ENCODE measurements at regions not wholly inside any gene's neighbourhood (a gene's known extent, or its start where the extent isn't known, plus 50 kb on each side); places are given as distances from the start of the nearest gene placed in this dataset.

GRCh38 chr2:184530239-184530638, 68.1 kb upstream of the ZNF804A start:
- DNase-seq (ENCODE audit: low read depth, low spot score) = no peak

- DNase-seq (ENCODE audit: low read depth, low spot score) = no peak
These were observed 67.4 kb upstream of the ZNF804A start for GRCh38 chr2:184530959-184531358.

- DNase-seq (ENCODE audit: low read depth, low spot score) = no peak
These were observed 65.8 kb upstream of the ZNF804A start for GRCh38 chr2:184532551-184532950.

GRCh38 chr2:184534986-184535385, 63.3 kb upstream of the ZNF804A start:
- no peak for DNase-seq (ENCODE audit: low read depth, low spot score)

GRCh38 chr2:184540246-184540789, 58.0 kb upstream of the ZNF804A start:
- no peak for DNase-seq (ENCODE audit: low read depth, low spot score)

- DNase-seq (ENCODE audit: low read depth, low spot score) = no peak
These were observed 56.7 kb upstream of the ZNF804A start for GRCh38 chr2:184541591-184541990.

GRCh38 chr2:184543832-184544231, 54.5 kb upstream of the ZNF804A start:
- DNase-seq (ENCODE audit: low read depth, low spot score) = no peak

Data from ELF-1 (cell line).